ENCODE measurements at regions not wholly inside any gene's neighbourhood (a gene's known extent, or its start where the extent isn't known, plus 50 kb on each side); places are given as distances from the start of the nearest gene placed in this dataset.

- Histone ChIP-seq H3K9me3 (no peaks in the 10 kb centered on the region), H3K4me1 (replicated peaks) (no peaks in the 10 kb centered on the region), H3K27ac (no peak overlapping the region), H3K27me3 (replicated peaks; ENCODE audit: insufficient read depth) (no peaks in the 10 kb centered on the region), H3K36me3 (no peaks in the 10 kb centered on the region), H3K4me3 (no peak overlapping the region)
- DNase-seq (ENCODE audit: low spot score) = no peak
- intact Hi-C loops (cut with DNase I) = no loop called here
- TF ChIP-seq POLR2A (IDR thresholded peaks at IDR 0.05) = no peak
- TF ChIP-seq CTCF (IDR thresholded peaks at IDR 0.05) = no peak
- no peak for TF ChIP-seq POLR2AphosphoS5 (IDR thresholded peaks at IDR 0.05)
- WGBS = 96% methylated on average over 3 of the region's 3 CpGs
Observed at GRCh38 chr5:27708534-27708933, 670.1 kb upstream of the CDH9 start.

- intact Hi-C loops (cut with DNase I) = no loop called here
- Histone ChIP-seq H3K27me3 (replicated peaks; ENCODE audit: insufficient read depth) (no peaks in the 10 kb centered on the region), H3K4me1 (replicated peaks) (no peaks in the 10 kb centered on the region), H3K9me3 (no peaks in the 10 kb centered on the region), H3K4me3 (no peak overlapping the region), H3K36me3 (no peaks in the 10 kb centered on the region), H3K27ac (no peak overlapping the region)
- no peak for DNase-seq (ENCODE audit: low spot score)
- TF ChIP-seq CTCF (IDR thresholded peaks at IDR 0.05) (no peak), POLR2A (IDR thresholded peaks at IDR 0.05) (no peak), POLR2AphosphoS5 (IDR thresholded peaks at IDR 0.05) (no peak)
Observed at GRCh38 chr5:27706832-27707231, 668.4 kb upstream of the CDH9 start.

- TF ChIP-seq CTCF (IDR thresholded peaks at IDR 0.05) (no peak), POLR2A (IDR thresholded peaks at IDR 0.05) (no peak), POLR2AphosphoS5 (IDR thresholded peaks at IDR 0.05) (no peak)
- intact Hi-C loops (cut with DNase I) = no loop called here
- Histone ChIP-seq H3K9me3 (no peaks in the 10 kb centered on the region), H3K36me3 (no peaks in the 10 kb centered on the region), H3K4me1 (replicated peaks) (no peaks in the 10 kb centered on the region), H3K27ac (no peak overlapping the region), H3K4me3 (no peak overlapping the region), H3K27me3 (replicated peaks; ENCODE audit: insufficient read depth) (no peaks in the 10 kb centered on the region)
- 87% methylated on average over 3 of the region's 3 CpGs for WGBS
- no peak for DNase-seq (ENCODE audit: low spot score)
Observed at GRCh38 chr5:27705661-27706060, 667.3 kb upstream of the CDH9 start.

GRCh38 chr5:27701931-27702903 lies 663.8 kb upstream of the CDH9 start:
- no peak for DNase-seq (ENCODE audit: low spot score)
- H3K36me3 ChIP-seq = no peaks in the 10 kb centered on the region
- H3K4me1 ChIP-seq (replicated peaks) = no peaks in the 10 kb centered on the region
- TF ChIP-seq POLR2AphosphoS5 (IDR thresholded peaks at IDR 0.05) = no peak
- TF ChIP-seq CTCF (IDR thresholded peaks at IDR 0.05) = no peak
- no peak for TF ChIP-seq POLR2A (IDR thresholded peaks at IDR 0.05)
- H3K9me3 ChIP-seq = no peaks in the 10 kb centered on the region
- WGBS = 73% methylated on average over 7 of the region's 7 CpGs
- H3K4me3 ChIP-seq = no peak overlapping the region
- no peaks in the 10 kb centered on the region for H3K27me3 ChIP-seq (replicated peaks; ENCODE audit: insufficient read depth)
- intact Hi-C loops (cut with DNase I) = no loop called here
- H3K27ac ChIP-seq = no peak overlapping the region

- Histone ChIP-seq H3K36me3 (no peaks in the 10 kb centered on the region), H3K27me3 (replicated peaks; ENCODE audit: insufficient read depth) (no peaks in the 10 kb centered on the region), H3K9me3 (no peaks in the 10 kb centered on the region), H3K4me3 (no peak overlapping the region), H3K27ac (no peak overlapping the region), H3K4me1 (replicated peaks) (no peaks in the 10 kb centered on the region)
- no peak for TF ChIP-seq POLR2AphosphoS5 (IDR thresholded peaks at IDR 0.05)
- DNase-seq (ENCODE audit: low spot score) = no peak
- intact Hi-C loops (cut with DNase I) = no loop called here
Observed at GRCh38 chr5:27700526-27700925, 662.1 kb upstream of the CDH9 start.

All from prostate gland (tissue), 2 donors.